ENCODE measurements at regions not wholly inside any gene's neighbourhood (a gene's known extent, or its start where the extent isn't known, plus 50 kb on each side); places are given as distances from the start of the nearest gene placed in this dataset.

DNA sequence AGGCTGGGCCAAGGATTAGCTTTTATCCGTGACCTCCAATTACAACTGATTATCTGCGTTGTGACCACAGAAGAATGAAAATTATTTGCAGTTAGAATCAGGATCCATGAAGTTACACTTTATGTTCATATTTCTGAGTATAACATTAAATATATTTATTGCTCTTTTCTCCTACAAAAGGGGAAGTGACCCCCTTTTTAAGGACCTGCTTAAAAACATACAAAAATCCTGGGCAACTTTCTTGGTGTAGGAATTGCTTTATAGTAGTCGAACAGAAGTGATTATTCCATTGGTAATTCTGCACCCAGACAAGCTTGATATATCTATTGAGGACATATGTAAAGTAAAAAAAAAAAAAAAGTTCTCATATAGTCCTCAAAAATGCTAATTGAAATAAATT is 208.7 kb downstream of the MRPL39 start:
- ChIA-PET POLR2A (no interaction called here), CTCF (interaction anchor here (1.4 kb wide), 1 partner anchor 13 kb away, joined by 4 read pairs; no protein-coding TSS in a partner anchor)
- no peak for FAIRE-seq
- no peaks in the 10 kb centered on the region for H3K4me1 ChIP-seq (ENCODE audit: control insufficient read depth, extremely low read depth, insufficient read depth, low read length)
- no peak overlapping the region for H3K9ac ChIP-seq (replicated peaks; ENCODE audit: extremely low read depth, insufficient read depth, low read length)
- dilution Hi-C loops (cut with MboI; ENCODE audit: extremely low pct_ligation_motif_present, low sequenced_read_pairs) (no loop called here), intact Hi-C loops (cut with micrococcal nuclease) (no loop called here)
- no peak overlapping the region for H2AFZ ChIP-seq (ENCODE audit: low read depth, low read length)
- no peak overlapping the region for H3K4me2 ChIP-seq (ENCODE audit: insufficient read depth, low read length)
- no peak overlapping the region for H3K27ac ChIP-seq (ENCODE audit: insufficient read depth, low read depth, low read length)
- TF ChIP-seq FOS (IDR thresholded peaks at IDR 0.05; ENCODE audit: borderline replicate concordance, insufficient read depth, low read length) (no peak), MYC (IDR thresholded peaks at IDR 0.05; ENCODE audit: low read depth, low read length) (no peak), GATA2 (IDR thresholded peaks at IDR 0.05; ENCODE audit: insufficient read depth, insufficient read length, low read depth, low read length) (no peak), POLR2AphosphoS5 (IDR thresholded peaks at IDR 0.05; ENCODE audit: insufficient read depth, low read depth, low read length) (no peak), EZH2 (IDR thresholded peaks at IDR 0.05; ENCODE audit: borderline replicate concordance, low read depth, low read length, severe bottlenecking) (no peak), POLR2A (IDR thresholded peaks at IDR 0.05; ENCODE audit: low read depth, low read length) (no peak), CTCF (IDR thresholded peaks at IDR 0.05; ENCODE audit: extremely low read depth in 1 of 2, insufficient read depth in 1 of 2, low read depth in 1 of 2, low read length in 2 of 2) (no peak), JUN (IDR thresholded peaks at IDR 0.05; ENCODE audit: borderline replicate concordance, insufficient read depth, insufficient read length, low read depth) (no peak)
- TF ChIP-seq, protein P1, sequence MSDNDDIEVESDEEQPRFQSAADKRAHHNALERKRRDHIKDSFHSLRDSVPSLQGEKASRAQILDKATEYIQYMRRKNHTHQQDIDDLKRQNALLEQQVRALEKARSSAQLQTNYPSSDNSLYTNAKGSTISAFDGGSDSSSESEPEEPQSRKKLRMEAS (IDR thresholded peaks at IDR 0.05; ENCODE audit: insufficient read depth, insufficient read length), result no peak
- no peaks in the 10 kb centered on the region for H4K20me1 ChIP-seq (replicated peaks; ENCODE audit: control insufficient read depth, extremely low read depth, insufficient read depth, low read length)
- H3K79me2 ChIP-seq (ENCODE audit: control insufficient read depth, insufficient read depth, low read length), result no peaks in the 10 kb centered on the region
- H3K9me3 ChIP-seq (replicated peaks; ENCODE audit: control insufficient read depth, insufficient read depth, low read length), result no peaks in the 10 kb centered on the region
- DNase-seq (ENCODE audit: low read depth, low spot score), result no peak
- no TSS peak for BruUV-seq (replicated peaks)
- H3K4me3 ChIP-seq (replicated peaks in 1 of 3; ENCODE audit: insufficient read depth in 1 of 3, low read depth in 1 of 3, low read length in 3 of 3), result no peak overlapping the region
- no peaks in the 10 kb centered on the region for H3K36me3 ChIP-seq (ENCODE audit: control insufficient read depth in 2 of 2, extremely low read depth in 1 of 2, insufficient read depth in 2 of 2, low read length in 2 of 2)
- H3K9me1 ChIP-seq (replicated peaks; ENCODE audit: control insufficient read depth, extremely low read depth, insufficient read depth, low read length), result no peaks in the 10 kb centered on the region
- no peaks in the 10 kb centered on the region for H3K27me3 ChIP-seq (ENCODE audit: control insufficient read depth in 2 of 2, insufficient read depth in 2 of 2, low read length in 2 of 2)

Data from endothelial cell of umbilical vein (primary cell).